ENCODE measurements at regions not wholly inside any gene's neighbourhood (a gene's known extent, or its start where the extent isn't known, plus 50 kb on each side); places are given as distances from the start of the nearest gene placed in this dataset.

DNA sequence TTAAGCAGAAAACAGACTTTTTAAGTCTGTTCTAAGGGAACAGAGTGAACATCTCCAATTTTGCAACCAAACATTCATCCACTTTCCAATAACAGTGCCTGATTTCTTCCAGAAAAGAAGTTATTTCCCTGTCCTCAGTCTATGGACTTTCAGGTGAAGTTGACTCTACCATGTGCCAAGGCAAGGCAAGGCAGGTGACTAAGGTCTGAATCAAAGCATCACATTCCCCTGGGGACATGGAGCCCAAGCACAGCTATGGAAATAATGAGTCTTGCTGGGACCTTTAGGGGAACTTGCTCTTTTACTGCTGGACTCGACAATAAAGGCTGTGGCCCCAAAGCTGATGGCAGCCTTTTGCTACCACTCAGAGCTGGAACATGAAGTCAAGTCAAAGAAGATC, 182.2 kb downstream of the FGFR2 start:
- Histone ChIP-seq H3K4me1 (ENCODE audit: control insufficient read depth, insufficient read depth, low read length) (no peaks in the 10 kb centered on the region), H3K79me2 (ENCODE audit: control insufficient read depth, insufficient read depth, low read length) (no peaks in the 10 kb centered on the region), H3K27me3 (replicated peaks in 1 of 2; ENCODE audit: control insufficient read depth in 2 of 2, insufficient read depth in 2 of 2, low read length in 1 of 2) (0 out of 4 replicates have a peak, but pooled peaks cover 0 to 2% of the 10 kb centered on the region in 2 experiments), H3K9me3 (replicated peaks; ENCODE audit: control insufficient read depth, insufficient read depth, low read length) (no peaks in the 10 kb centered on the region), H3K4me2 (ENCODE audit: control insufficient read depth, insufficient read depth) (no peak overlapping the region), H3K27ac (ENCODE audit: control insufficient read depth, insufficient read depth) (no peak overlapping the region), H3K4me3 (no peak overlapping the region), H3K9ac (ENCODE audit: control insufficient read depth, insufficient read depth, low read length) (no peak overlapping the region), H3K36me3 (ENCODE audit: control insufficient read depth in 2 of 2, insufficient read depth in 2 of 2, low read length in 1 of 2) (no peaks in the 10 kb centered on the region), H2AFZ (ENCODE audit: control insufficient read depth, low read depth, low read length) (no peak overlapping the region), H4K20me1 (ENCODE audit: control insufficient read depth, insufficient read depth) (no peaks in the 10 kb centered on the region)
- ChIA-PET RAD21 (ENCODE audit: unreplicated experiment) (no interaction called here), CTCF (no interaction called here), POLR2A (no interaction called here), SMC1A (ENCODE audit: uncharacterized antibody, unreplicated experiment) (no interaction called here)
- no TSS peak for BruUV-seq (replicated peaks)
- in situ Hi-C loops (cut with MboI): no loop called here
- TF ChIP-seq, protein P1, sequence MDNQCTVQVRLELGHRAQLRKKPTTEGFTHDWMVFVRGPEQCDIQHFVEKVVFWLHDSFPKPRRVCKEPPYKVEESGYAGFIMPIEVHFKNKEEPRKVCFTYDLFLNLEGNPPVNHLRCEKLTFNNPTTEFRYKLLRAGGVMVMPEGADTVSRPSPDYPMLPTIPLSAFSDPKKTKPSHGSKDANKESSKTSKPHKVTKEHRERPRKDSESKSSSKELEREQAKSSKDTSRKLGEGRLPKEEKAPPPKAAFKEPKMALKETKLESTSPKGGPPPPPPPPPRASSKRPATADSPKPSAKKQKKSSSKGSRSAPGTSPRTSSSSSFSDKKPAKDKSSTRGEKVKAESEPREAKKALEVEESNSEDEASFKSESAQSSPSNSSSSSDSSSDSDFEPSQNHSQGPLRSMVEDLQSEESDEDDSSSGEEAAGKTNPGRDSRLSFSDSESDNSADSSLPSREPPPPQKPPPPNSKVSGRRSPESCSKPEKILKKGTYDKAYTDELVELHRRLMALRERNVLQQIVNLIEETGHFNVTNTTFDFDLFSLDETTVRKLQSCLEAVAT (IDR thresholded peaks at IDR 0.05): no peak
- TF ChIP-seq, protein P2, sequence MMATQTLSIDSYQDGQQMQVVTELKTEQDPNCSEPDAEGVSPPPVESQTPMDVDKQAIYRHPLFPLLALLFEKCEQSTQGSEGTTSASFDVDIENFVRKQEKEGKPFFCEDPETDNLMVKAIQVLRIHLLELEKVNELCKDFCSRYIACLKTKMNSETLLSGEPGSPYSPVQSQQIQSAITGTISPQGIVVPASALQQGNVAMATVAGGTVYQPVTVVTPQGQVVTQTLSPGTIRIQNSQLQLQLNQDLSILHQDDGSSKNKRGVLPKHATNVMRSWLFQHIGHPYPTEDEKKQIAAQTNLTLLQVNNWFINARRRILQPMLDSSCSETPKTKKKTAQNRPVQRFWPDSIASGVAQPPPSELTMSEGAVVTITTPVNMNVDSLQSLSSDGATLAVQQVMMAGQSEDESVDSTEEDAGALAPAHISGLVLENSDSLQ (IDR thresholded peaks at IDR 0.05): no peak
- DNase-seq (ENCODE audit: low read depth, low spot score) (no peak), ATAC-seq (no peak), FAIRE-seq (no peak)
- 8% methylated on average over 1 of the region's 1 CpG for WGBS (ENCODE audit: insufficient coverage, insufficient replicate concordance, low lambda C conversion rate, missing lambda C conversion rate)
- intact Hi-C loops (cut with micrococcal nuclease; ENCODE audit: unreplicated experiment): no loop called here

DNA sequence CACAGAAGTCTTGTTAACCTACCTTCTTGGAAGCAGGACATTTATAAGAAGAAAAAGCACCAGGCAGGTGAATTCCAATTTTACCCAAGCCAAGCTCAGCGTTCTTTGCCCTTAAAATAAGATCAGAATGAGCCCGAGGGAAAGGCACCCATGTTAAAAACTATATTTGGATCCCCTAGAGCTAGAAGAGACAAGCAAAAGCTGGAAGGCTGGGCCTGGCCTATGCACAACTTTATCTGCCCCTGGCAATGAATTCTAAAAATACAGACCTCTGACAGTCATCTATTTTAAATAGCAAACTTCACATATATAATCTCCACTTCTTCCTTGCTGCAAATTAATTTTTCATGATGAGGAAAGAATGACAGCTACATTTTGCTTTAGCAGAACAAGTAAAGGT, 180.9 kb downstream of the FGFR2 start:
- Histone ChIP-seq H3K27me3 (replicated peaks in 1 of 2; ENCODE audit: control insufficient read depth in 2 of 2, insufficient read depth in 2 of 2, low read length in 1 of 2) (0 out of 4 replicates have a peak, but pooled peaks cover 0 to 2% of the 10 kb centered on the region in 2 experiments), H3K4me2 (ENCODE audit: control insufficient read depth, insufficient read depth) (no peak overlapping the region), H2AFZ (ENCODE audit: control insufficient read depth, low read depth, low read length) (no peak overlapping the region), H3K9me3 (replicated peaks; ENCODE audit: control insufficient read depth, insufficient read depth, low read length) (no peaks in the 10 kb centered on the region), H3K27ac (ENCODE audit: control insufficient read depth, insufficient read depth) (no peak overlapping the region), H3K36me3 (ENCODE audit: control insufficient read depth in 2 of 2, insufficient read depth in 2 of 2, low read length in 1 of 2) (no peaks in the 10 kb centered on the region), H3K79me2 (ENCODE audit: control insufficient read depth, insufficient read depth, low read length) (no peaks in the 10 kb centered on the region), H3K4me1 (ENCODE audit: control insufficient read depth, insufficient read depth, low read length) (no peaks in the 10 kb centered on the region), H4K20me1 (ENCODE audit: control insufficient read depth, insufficient read depth) (no peaks in the 10 kb centered on the region), H3K9ac (ENCODE audit: control insufficient read depth, insufficient read depth, low read length) (no peak overlapping the region), H3K4me3 (no peak overlapping the region)
- CTCF ChIA-PET: no interaction called here
- FAIRE-seq (no peak), DNase-seq (ENCODE audit: low read depth, low spot score) (no peak), ATAC-seq (no peak)
- RAD21 ChIA-PET (ENCODE audit: unreplicated experiment): no interaction called here
- intact Hi-C loops (cut with micrococcal nuclease; ENCODE audit: unreplicated experiment): no loop called here
- POLR2A ChIA-PET: interaction anchor here (0.5 kb wide), 1 partner anchor 1560 kb away, joined by 4 read pairs; no protein-coding TSS in a partner anchor
- in situ Hi-C loops (cut with MboI): no loop called here
- SMC1A ChIA-PET (ENCODE audit: uncharacterized antibody, unreplicated experiment): interaction anchor here (0.6 to 1.2 kb wide), 2 partner anchors 32 to 70 kb away, joined by 3 to 4 read pairs; no protein-coding TSS in a partner anchor
- WGBS (ENCODE audit: insufficient coverage, insufficient replicate concordance, low lambda C conversion rate, missing lambda C conversion rate): 0% methylated on average over 2 of the region's 2 CpGs
- no TSS peak for BruUV-seq (replicated peaks)
- TF ChIP-seq, protein P3, sequence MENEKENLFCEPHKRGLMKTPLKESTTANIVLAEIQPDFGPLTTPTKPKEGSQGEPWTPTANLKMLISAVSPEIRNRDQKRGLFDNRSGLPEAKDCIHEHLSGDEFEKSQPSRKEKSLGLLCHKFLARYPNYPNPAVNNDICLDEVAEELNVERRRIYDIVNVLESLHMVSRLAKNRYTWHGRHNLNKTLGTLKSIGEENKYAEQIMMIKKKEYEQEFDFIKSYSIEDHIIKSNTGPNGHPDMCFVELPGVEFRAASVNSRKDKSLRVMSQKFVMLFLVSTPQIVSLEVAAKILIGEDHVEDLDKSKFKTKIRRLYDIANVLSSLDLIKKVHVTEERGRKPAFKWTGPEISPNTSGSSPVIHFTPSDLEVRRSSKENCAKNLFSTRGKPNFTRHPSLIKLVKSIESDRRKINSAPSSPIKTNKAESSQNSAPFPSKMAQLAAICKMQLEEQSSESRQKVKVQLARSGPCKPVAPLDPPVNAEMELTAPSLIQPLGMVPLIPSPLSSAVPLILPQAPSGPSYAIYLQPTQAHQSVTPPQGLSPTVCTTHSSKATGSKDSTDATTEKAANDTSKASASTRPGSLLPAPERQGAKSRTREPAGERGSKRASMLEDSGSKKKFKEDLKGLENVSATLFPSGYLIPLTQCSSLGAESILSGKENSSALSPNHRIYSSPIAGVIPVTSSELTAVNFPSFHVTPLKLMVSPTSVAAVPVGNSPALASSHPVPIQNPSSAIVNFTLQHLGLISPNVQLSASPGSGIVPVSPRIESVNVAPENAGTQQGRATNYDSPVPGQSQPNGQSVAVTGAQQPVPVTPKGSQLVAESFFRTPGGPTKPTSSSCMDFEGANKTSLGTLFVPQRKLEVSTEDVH (IDR thresholded peaks at IDR 0.05; ENCODE audit: low read depth, partially characterized antibody): no peak
- TF ChIP-seq, protein P4, sequence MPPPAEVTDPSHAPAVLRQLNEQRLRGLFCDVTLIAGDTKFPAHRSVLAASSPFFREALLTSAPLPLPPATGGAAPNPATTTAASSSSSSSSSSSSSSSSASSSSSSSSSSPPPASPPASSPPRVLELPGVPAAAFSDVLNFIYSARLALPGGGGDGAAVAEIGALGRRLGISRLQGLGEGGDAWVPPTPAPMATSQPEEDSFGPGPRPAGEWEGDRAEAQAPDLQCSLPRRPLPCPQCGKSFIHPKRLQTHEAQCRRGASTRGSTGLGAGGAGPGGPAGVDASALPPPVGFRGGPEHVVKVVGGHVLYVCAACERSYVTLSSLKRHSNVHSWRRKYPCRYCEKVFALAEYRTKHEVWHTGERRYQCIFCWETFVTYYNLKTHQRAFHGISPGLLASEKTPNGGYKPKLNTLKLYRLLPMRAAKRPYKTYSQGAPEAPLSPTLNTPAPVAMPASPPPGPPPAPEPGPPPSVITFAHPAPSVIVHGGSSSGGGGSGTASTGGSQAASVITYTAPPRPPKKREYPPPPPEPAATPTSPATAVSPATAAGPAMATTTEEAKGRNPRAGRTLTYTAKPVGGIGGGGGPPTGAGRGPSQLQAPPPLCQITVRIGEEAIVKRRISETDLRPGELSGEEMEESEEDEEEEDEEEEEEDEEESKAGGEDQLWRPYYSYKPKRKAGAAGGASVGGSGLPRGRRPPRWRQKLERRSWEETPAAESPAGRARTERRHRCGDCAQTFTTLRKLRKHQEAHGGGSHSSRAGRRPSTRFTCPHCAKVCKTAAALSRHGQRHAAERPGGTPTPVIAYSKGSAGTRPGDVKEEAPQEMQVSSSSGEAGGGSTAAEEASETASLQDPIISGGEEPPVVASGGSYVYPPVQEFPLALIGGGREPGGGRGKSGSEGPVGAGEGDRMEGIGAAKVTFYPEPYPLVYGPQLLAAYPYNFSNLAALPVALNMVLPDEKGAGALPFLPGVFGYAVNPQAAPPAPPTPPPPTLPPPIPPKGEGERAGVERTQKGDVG (CRISPR knock-in tag; IDR thresholded peaks at IDR 0.05): no peak
- TF ChIP-seq, protein P5, sequence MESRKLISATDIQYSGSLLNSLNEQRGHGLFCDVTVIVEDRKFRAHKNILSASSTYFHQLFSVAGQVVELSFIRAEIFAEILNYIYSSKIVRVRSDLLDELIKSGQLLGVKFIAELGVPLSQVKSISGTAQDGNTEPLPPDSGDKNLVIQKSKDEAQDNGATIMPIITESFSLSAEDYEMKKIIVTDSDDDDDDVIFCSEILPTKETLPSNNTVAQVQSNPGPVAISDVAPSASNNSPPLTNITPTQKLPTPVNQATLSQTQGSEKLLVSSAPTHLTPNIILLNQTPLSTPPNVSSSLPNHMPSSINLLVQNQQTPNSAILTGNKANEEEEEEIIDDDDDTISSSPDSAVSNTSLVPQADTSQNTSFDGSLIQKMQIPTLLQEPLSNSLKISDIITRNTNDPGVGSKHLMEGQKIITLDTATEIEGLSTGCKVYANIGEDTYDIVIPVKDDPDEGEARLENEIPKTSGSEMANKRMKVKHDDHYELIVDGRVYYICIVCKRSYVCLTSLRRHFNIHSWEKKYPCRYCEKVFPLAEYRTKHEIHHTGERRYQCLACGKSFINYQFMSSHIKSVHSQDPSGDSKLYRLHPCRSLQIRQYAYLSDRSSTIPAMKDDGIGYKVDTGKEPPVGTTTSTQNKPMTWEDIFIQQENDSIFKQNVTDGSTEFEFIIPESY (IDR thresholded peaks at IDR 0.05): no peak

Data from GM12878 (cell line).